GM23338 (cell line): ENCODE measurements at regions not wholly inside any gene's neighbourhood (a gene's known extent, or its start where the extent isn't known, plus 50 kb on each side); places are given as distances from the start of the nearest gene placed in this dataset.

Source experiments
- ATAC-seq: fragments of 200-7000 bp; cut with Tn5 transposase; 3 replicates; pipeline ENCODE4 v1.9.1; 2020
- DNase-seq: peaks from one replicate; pipeline ENCODE4 v3.0.0-alpha.2; 2015; ENCODE audit warnings: low spot score
- H2AFZ ChIP-seq: fragments of 200-600 bp; sonication (generic); 2 replicates; pipeline ENCODE4 v1.8.0; 2016; ENCODE audit warnings: antibody characterized with exemption, mild to moderate bottlenecking, moderate library complexity
- H3F3A ChIP-seq: fragments of 200-600 bp; sonication (generic); replicated peaks from 2 replicates; pipeline ENCODE4 v1.8.0; 2017; ENCODE audit warnings: antibody characterized with exemption, mixed run types, low read depth
- H3K27ac ChIP-seq: fragments of 200-600 bp; sonication (generic); 2 replicates; pipeline ENCODE4 v1.6.1; 2016; ENCODE audit warnings: low read depth
- H3K27me3 ChIP-seq: fragments of 200-600 bp; sonication (generic); 2 replicates; pipeline ENCODE4 v1.8.0; 2016; ENCODE audit warnings: mild to moderate bottlenecking, mixed run types, moderate library complexity; ENCODE audit not compliant: insufficient read depth
- H3K36me3 ChIP-seq: fragments of 200-600 bp; sonication (generic); 2 replicates; pipeline ENCODE4 v1.8.0; 2016; ENCODE audit warnings: mild to moderate bottlenecking; ENCODE audit not compliant: insufficient read depth
- H3K4me1 ChIP-seq: fragments of 200-600 bp; sonication (generic); 2 replicates; pipeline ENCODE4 v1.8.0; 2016; ENCODE audit warnings: mild to moderate bottlenecking, moderate library complexity; ENCODE audit not compliant: insufficient read depth
- H3K4me2 ChIP-seq: fragments of 200-600 bp; sonication (generic); 2 replicates; pipeline ENCODE4 v1.7.1; 2017; ENCODE audit warnings: mixed run types
- H3K4me3 ChIP-seq: fragments of 200-600 bp; sonication (generic); 2 replicates; pipeline ENCODE4 v1.6.1; 2016; ENCODE audit warnings: mixed run types
- H3K79me2 ChIP-seq: fragments of 200-600 bp; sonication (generic); replicated peaks from 2 replicates; pipeline ENCODE4 v1.8.0; 2017; ENCODE audit warnings: mild to moderate bottlenecking; ENCODE audit not compliant: insufficient read depth
- H3K9me2 ChIP-seq: fragments of 200-600 bp; sonication (generic); 2 replicates; pipeline ENCODE4 v1.8.0; 2017; ENCODE audit not compliant: insufficient read depth
- H4K20me1 ChIP-seq: fragments of 200-600 bp; sonication (generic); replicated peaks from 2 replicates; pipeline ENCODE4 v1.8.0; 2017; ENCODE audit warnings: mild to moderate bottlenecking; ENCODE audit not compliant: insufficient read depth
- H3K27ac Mint-ChIP-seq: 2 replicates; pipeline ENCODE4 v1.8.0; 2020; ENCODE audit warnings: inconsistent platforms, mild to moderate bottlenecking, moderate library complexity, mixed read lengths
- H3K27me3 Mint-ChIP-seq: 3 replicates; pipeline ENCODE4 v1.8.0; 2022; ENCODE audit warnings: low read depth, mild to moderate bottlenecking, moderate library complexity, mixed read lengths, inconsistent platforms; ENCODE audit not compliant: insufficient read depth, poor library complexity
- H3K36me3 Mint-ChIP-seq: 3 replicates; pipeline ENCODE4 v1.8.0; 2021; ENCODE audit warnings: low read depth, mild to moderate bottlenecking, inconsistent platforms, moderate library complexity, mixed read lengths
- H3K4me1 Mint-ChIP-seq: 3 replicates; pipeline ENCODE4 v1.8.0; 2020; ENCODE audit warnings: mild to moderate bottlenecking, inconsistent platforms, mixed read lengths
- H3K4me3 Mint-ChIP-seq: 3 replicates; pipeline ENCODE4 v1.8.0; 2021; ENCODE audit warnings: moderate library complexity, mild to moderate bottlenecking, inconsistent platforms, mixed read lengths
- H3K9me3 Mint-ChIP-seq: 3 replicates; pipeline ENCODE4 v1.8.0; 2020; ENCODE audit warnings: moderate library complexity, mild to moderate bottlenecking, inconsistent platforms, mixed read lengths
- CREB1 ChIP-seq: fragments of 250-450 bp; sonication (Bioruptor Pico); IDR thresholded peaks from 2 replicates; pipeline ENCODE4 v1.5.0; 2020; ENCODE audit warnings: low read depth, mild to moderate bottlenecking, moderate library complexity
- CTCF ChIP-seq, 2 experiments: fragments of 200-600 bp in 1 of 2; sonication (generic) in 1 of 2; conservative IDR thresholded peaks; 2 replicates each; pipeline versions ENCODE4 v1.5.1 to v1.6.1; 2016 to 2017; ENCODE audit warnings: antibody characterized with exemption in 2 of 2, low read depth in 2 of 2, mild to moderate bottlenecking in 2 of 2, moderate library complexity in 1 of 2
- EZH2 ChIP-seq: fragments of 200-600 bp; sonication (generic); IDR thresholded peaks from one replicate; pipeline ENCODE4 v1.8.0; 2017; ENCODE audit warnings: antibody characterized with exemption, mild to moderate bottlenecking, low read depth; ENCODE audit not compliant: unreplicated experiment
- EZH2phosphoT487 ChIP-seq: fragments of 200-600 bp; sonication (generic); IDR thresholded peaks from one replicate; pipeline ENCODE4 v1.8.1; 2018; ENCODE audit warnings: antibody characterized with exemption; ENCODE audit not compliant: unreplicated experiment
- JUNB ChIP-seq: IDR thresholded peaks from one replicate; pipeline ENCODE4 v1.6.1; 2016; ENCODE audit warnings: antibody characterized with exemption; ENCODE audit not compliant: unreplicated experiment
- NANOG ChIP-seq: IDR thresholded peaks from 2 replicates; pipeline ENCODE4 v1.6.1; 2016; ENCODE audit warnings: antibody characterized with exemption, borderline replicate concordance
- POLR2AphosphoS5 ChIP-seq: IDR thresholded peaks from 2 replicates; pipeline ENCODE4 v1.6.1; 2016; ENCODE audit warnings: antibody characterized with exemption, low read depth
- STAT1 ChIP-seq: IDR thresholded peaks from one replicate; pipeline ENCODE4 v1.6.1; 2016; ENCODE audit warnings: antibody characterized with exemption; ENCODE audit not compliant: unreplicated experiment
- ZNF114 ChIP-seq: fragments of 250-450 bp; sonication (Bioruptor Pico); IDR thresholded peaks from 2 replicates; pipeline ENCODE4 v1.5.0; 2020; ENCODE audit warnings: mild to moderate bottlenecking, moderate library complexity
- TF ChIP-seq, protein P1 (sequence below): IDR thresholded peaks from one replicate; pipeline ENCODE4 v1.6.1; 2018; ENCODE audit warnings: antibody characterized with exemption; ENCODE audit not compliant: unreplicated experiment

DNA sequence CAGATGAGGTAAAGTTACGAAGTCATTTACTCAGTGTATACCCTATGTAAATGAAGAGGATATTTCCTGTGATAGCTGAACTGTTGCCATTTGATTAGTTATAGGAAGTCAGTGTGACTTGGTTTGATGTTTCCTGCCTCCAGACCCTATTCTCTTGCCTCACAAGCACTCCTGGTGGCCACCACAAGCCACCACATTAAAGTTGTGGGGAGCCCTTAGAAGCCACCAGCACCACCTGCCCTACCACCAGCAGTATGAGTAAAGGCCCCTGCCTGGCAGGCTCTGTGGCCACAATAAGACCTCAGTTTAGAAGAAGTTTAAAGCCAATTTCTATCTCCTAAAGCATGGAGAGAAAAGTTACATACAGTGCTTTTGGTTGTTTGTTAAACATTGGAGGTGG is 189.7 kb downstream of the DDX3Y start (continued):
- TF ChIP-seq EZH2 = no peak
- TF ChIP-seq STAT1 = no peak
- no peak for TF ChIP-seq ZNF114 (CRISPR knock-in tag)
- no peak for TF ChIP-seq CTCF (conservative IDR thresholded peaks at IDR 0.05; ENCODE audit: low read depth in 2 of 2)
- TF ChIP-seq CREB1 (CRISPR knock-in tag) = no peak

- H3K27ac Mint-ChIP-seq = no peak overlapping the region
- H3K79me2 ChIP-seq = no peaks in the 10 kb centered on the region
- H2AFZ ChIP-seq = no peak overlapping the region
- H3K27me3 Mint-ChIP-seq = peaks cover 6% of the 10 kb centered on the region
- no peak for DNase-seq
- no peak for TF ChIP-seq EZH2phosphoT487
- no peak for TF ChIP-seq POLR2AphosphoS5
- TF ChIP-seq CREB1 (CRISPR knock-in tag) = no peak
- TF ChIP-seq, protein P1, sequence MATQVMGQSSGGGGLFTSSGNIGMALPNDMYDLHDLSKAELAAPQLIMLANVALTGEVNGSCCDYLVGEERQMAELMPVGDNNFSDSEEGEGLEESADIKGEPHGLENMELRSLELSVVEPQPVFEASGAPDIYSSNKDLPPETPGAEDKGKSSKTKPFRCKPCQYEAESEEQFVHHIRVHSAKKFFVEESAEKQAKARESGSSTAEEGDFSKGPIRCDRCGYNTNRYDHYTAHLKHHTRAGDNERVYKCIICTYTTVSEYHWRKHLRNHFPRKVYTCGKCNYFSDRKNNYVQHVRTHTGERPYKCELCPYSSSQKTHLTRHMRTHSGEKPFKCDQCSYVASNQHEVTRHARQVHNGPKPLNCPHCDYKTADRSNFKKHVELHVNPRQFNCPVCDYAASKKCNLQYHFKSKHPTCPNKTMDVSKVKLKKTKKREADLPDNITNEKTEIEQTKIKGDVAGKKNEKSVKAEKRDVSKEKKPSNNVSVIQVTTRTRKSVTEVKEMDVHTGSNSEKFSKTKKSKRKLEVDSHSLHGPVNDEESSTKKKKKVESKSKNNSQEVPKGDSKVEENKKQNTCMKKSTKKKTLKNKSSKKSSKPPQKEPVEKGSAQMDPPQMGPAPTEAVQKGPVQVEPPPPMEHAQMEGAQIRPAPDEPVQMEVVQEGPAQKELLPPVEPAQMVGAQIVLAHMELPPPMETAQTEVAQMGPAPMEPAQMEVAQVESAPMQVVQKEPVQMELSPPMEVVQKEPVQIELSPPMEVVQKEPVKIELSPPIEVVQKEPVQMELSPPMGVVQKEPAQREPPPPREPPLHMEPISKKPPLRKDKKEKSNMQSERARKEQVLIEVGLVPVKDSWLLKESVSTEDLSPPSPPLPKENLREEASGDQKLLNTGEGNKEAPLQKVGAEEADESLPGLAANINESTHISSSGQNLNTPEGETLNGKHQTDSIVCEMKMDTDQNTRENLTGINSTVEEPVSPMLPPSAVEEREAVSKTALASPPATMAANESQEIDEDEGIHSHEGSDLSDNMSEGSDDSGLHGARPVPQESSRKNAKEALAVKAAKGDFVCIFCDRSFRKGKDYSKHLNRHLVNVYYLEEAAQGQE = no peak
- no peak for TF ChIP-seq CTCF (conservative IDR thresholded peaks at IDR 0.05; ENCODE audit: low read depth in 2 of 2)
- TF ChIP-seq JUNB = no peak
- no peak for TF ChIP-seq NANOG
- TF ChIP-seq ZNF114 (CRISPR knock-in tag) = no peak
- TF ChIP-seq EZH2 = no peak
- peaks cover 27% of the 10 kb centered on the region for H3K9me3 Mint-ChIP-seq
- H3K27me3 ChIP-seq = no peaks in the 10 kb centered on the region
- no peak overlapping the region for H3K4me3 Mint-ChIP-seq
- H3K4me1 Mint-ChIP-seq = peaks cover 19% of the 10 kb centered on the region
- H3K9me2 ChIP-seq = peaks cover 9% of the 10 kb centered on the region; the same call in 1 of the 2 replicates
- H3F3A ChIP-seq = peaks cover 6% of the 10 kb centered on the region; the same call in 1 of the 2 replicates
- H3K36me3 ChIP-seq = 0 out of 2 replicates have a peak, but pooled peaks cover 6% of the 10 kb centered on the region
- peak overlapping the region; percentile 99 for H3K27ac ChIP-seq
- H4K20me1 ChIP-seq = no peaks in the 10 kb centered on the region
- H3K36me3 Mint-ChIP-seq = peaks cover 40% of the 10 kb centered on the region
- H3K4me1 ChIP-seq = peaks cover 11% of the 10 kb centered on the region
- no peak overlapping the region for H3K4me2 ChIP-seq
- no peak overlapping the region for H3K4me3 ChIP-seq
- no peak for ATAC-seq
Observed at GRCh38 chrY:13094904-13095600, 190.4 kb downstream of the DDX3Y start.
